ENCODE measurements at regions not wholly inside any gene's neighbourhood (a gene's known extent, or its start where the extent isn't known, plus 50 kb on each side); places are given as distances from the start of the nearest gene placed in this dataset.

DNA sequence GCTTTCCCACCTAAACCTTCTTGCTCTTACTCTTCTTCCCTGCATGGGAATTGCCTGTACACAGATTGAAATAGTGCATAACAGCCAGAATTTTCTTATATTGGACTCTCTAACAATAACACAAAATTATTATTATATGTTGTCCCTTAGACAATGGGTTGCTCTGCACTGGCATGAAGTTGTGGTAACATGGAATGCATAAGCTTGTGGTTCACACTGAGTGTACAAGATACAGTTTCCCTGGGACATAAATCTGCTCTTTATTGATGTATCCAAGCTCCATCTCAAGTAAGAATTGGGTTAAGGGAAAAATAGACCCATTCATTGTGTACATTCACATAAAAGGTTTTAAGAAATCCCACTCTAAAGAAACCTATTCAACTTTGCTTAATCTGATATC lies 114.4 kb upstream of the NTF3 start:
- no peaks in the 10 kb centered on the region for H3K27me3 ChIP-seq
- peaks cover 0 to 9% (median 2%) of the 10 kb centered on the region in 4 donors for H3K9me3 ChIP-seq
- TF ChIP-seq POLR2A (IDR thresholded peaks at IDR 0.05; ENCODE audit: low read depth), result no peak
- no peak for TF ChIP-seq POLR2AphosphoS5 (IDR thresholded peaks at IDR 0.05)
- TF ChIP-seq, protein P1, sequence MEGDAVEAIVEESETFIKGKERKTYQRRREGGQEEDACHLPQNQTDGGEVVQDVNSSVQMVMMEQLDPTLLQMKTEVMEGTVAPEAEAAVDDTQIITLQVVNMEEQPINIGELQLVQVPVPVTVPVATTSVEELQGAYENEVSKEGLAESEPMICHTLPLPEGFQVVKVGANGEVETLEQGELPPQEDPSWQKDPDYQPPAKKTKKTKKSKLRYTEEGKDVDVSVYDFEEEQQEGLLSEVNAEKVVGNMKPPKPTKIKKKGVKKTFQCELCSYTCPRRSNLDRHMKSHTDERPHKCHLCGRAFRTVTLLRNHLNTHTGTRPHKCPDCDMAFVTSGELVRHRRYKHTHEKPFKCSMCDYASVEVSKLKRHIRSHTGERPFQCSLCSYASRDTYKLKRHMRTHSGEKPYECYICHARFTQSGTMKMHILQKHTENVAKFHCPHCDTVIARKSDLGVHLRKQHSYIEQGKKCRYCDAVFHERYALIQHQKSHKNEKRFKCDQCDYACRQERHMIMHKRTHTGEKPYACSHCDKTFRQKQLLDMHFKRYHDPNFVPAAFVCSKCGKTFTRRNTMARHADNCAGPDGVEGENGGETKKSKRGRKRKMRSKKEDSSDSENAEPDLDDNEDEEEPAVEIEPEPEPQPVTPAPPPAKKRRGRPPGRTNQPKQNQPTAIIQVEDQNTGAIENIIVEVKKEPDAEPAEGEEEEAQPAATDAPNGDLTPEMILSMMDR (IDR thresholded peaks at IDR 0.05), result no peak
- no peak for TF ChIP-seq EP300 (IDR thresholded peaks at IDR 0.05)
- DNase-seq (ENCODE audit: extremely low spot score), result no peak
- no peaks in the 10 kb centered on the region for H3K4me1 ChIP-seq
- intact Hi-C loops (cut with DNase I), result no loop called here
- H3K27ac ChIP-seq (replicated peaks in 1 of 4), result no peak overlapping the region
- no peaks in the 10 kb centered on the region for H3K36me3 ChIP-seq
- no peak overlapping the region for H3K4me3 ChIP-seq

DNA sequence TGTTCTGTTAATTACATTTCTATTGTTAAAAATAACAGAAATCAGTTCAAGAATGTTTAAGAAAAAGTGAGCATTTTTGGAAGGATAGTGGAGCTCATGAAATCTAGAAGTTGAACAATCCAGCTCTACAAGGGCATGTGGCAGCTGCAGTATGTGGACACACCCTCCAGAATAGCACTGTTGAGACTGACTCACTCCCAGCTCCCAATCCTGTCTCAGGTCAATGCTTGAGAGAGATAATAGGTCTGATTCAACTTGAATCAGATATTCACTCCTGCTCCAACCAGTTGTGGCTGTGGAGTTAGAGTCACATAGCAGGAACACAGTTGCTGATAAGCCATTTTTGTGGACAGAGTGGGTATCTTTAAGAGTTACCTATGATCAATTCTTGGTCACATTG lies 113.0 kb upstream of the NTF3 start:
- H3K4me1 ChIP-seq, result no peaks in the 10 kb centered on the region
- H3K27ac ChIP-seq (replicated peaks in 1 of 4), result no peak overlapping the region
- H3K9me3 ChIP-seq, result peaks cover 0 to 8% (median 2%) of the 10 kb centered on the region in 4 donors
- no peaks in the 10 kb centered on the region for H3K36me3 ChIP-seq
- no peak overlapping the region for H3K4me3 ChIP-seq
- no peak for DNase-seq (ENCODE audit: extremely low spot score)
- no peaks in the 10 kb centered on the region for H3K27me3 ChIP-seq
- intact Hi-C loops (cut with DNase I), result no loop called here
- no peak for TF ChIP-seq POLR2A (IDR thresholded peaks at IDR 0.05; ENCODE audit: low read depth)
- TF ChIP-seq POLR2AphosphoS5 (IDR thresholded peaks at IDR 0.05), result no peak
- TF ChIP-seq EP300 (IDR thresholded peaks at IDR 0.05), result no peak
- TF ChIP-seq, protein P1 (IDR thresholded peaks at IDR 0.05), result no peak

DNA sequence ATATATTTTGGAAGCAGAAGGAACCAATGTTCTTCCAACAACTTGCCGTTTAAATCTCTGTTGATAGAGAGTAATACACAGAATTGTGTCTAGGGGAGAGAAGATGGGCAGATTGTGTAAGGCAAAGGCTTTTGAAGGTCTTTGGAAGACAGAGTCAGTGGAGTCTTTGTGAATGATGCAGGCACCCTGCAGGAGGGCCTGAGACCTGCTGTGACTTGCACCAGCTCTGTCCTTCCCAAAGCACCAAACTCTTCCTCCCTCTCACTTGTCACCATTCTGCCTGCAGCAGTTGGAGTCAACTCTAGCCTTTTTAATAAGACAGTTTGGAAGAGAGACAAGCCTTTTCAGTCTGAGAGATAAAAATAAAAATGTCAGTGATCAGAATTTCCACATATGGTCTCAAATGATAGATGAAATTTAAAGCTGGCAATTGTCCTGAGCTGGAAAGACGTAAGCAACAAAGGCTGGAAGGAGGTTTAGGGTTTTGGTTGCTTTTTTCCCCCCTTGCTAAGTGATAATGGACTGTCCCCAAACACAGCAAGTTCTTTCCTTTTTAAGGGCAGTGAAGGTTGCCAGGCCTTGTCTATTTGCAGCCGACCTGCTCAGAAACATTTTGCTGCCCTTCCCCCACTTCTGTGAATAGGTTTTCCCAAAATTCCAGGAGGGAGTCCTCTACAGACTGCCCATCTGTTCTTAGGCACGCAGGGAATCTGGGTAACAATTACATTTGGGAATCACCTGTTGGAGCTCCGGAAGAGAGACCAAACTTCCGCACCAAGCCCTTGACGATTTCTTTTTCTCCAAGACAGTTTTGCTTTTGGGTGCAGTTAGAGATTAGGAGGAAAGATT lies 103.0 kb upstream of the NTF3 start:
- intact Hi-C loops (cut with DNase I), result no loop called here
- H3K9me3 ChIP-seq, result peaks cover 0 to 4% (median 0%) of the 10 kb centered on the region in 4 donors
- TF ChIP-seq POLR2A (IDR thresholded peaks at IDR 0.05; ENCODE audit: low read depth) (no peak), POLR2AphosphoS5 (IDR thresholded peaks at IDR 0.05) (no peak), EP300 (IDR thresholded peaks at IDR 0.05) (no peak)
- TF ChIP-seq, protein P1 (IDR thresholded peaks at IDR 0.05), result no peak
- H3K4me3 ChIP-seq, result no peak overlapping the region
- WGBS, result 59% methylated on average over 7 of the region's 7 CpGs
- no peak for DNase-seq (ENCODE audit: extremely low spot score)
- H3K27ac ChIP-seq (replicated peaks in 1 of 4), result no peak overlapping the region
- peaks cover 0 to 12% (median 6%) of the 10 kb centered on the region in 4 donors for H3K4me1 ChIP-seq
- no peaks in the 10 kb centered on the region for H3K36me3 ChIP-seq
- H3K27me3 ChIP-seq, result no peaks in the 10 kb centered on the region

DNA sequence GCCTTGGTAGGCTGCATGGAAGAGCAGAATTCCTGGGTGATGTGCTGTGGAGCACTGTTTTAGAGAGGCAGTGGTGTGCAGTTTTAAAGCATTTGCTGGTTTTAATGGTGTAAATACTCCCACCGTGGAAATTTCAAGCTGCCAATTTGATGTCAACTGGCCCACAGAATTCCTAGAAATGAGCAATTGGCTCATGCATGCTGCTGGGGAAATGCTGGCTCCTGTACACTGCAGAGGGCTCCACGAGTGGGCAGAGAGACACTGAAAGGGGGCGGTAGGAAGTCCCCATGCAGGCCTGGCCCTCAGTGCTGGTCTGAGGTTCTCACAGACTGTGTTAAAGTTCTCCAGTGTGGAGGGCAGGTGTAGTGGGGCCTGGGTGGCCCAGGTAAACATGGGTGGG lies 99.4 kb upstream of the NTF3 start:
- Histone ChIP-seq H3K9me3 (no peaks in the 10 kb centered on the region), H3K4me1 (peaks cover 0 to 12% (median 6%) of the 10 kb centered on the region in 4 donors), H3K4me3 (no peak overlapping the region), H3K36me3 (no peaks in the 10 kb centered on the region), H3K27ac (replicated peaks in 1 of 4) (no peak overlapping the region), H3K27me3 (no peaks in the 10 kb centered on the region)
- 88% methylated on average over 3 of the region's 3 CpGs for WGBS
- DNase-seq (ENCODE audit: extremely low spot score), result no peak
- no peak for TF ChIP-seq EP300 (IDR thresholded peaks at IDR 0.05)
- TF ChIP-seq POLR2AphosphoS5 (IDR thresholded peaks at IDR 0.05), result no peak
- TF ChIP-seq, protein P1 (IDR thresholded peaks at IDR 0.05), result no peak
- TF ChIP-seq POLR2A (IDR thresholded peaks at IDR 0.05; ENCODE audit: low read depth), result no peak
- intact Hi-C loops (cut with DNase I), result no loop called here

Data from esophagus muscularis mucosa (tissue), 4 donors.